Neural cell (in vitro differentiated cells): ENCODE measurements at regions not wholly inside any gene's neighbourhood (a gene's known extent, or its start where the extent isn't known, plus 50 kb on each side); places are given as distances from the start of the nearest gene placed in this dataset.

ENCODE experiments used
- EP300 ChIP-seq: fragments of 450-650 bp; conservative IDR thresholded peaks from 2 replicates; pipeline ENCODE4 v1.6.1; 2014; ENCODE audit warnings: antibody characterized with exemption, mild to moderate bottlenecking, moderate library complexity; ENCODE audit not compliant: poor library complexity, severe bottlenecking
- EZH2 ChIP-seq: fragments of 200-600, 300-800 bp; shearing (Covaris generic), sonication (generic); IDR thresholded peaks from 2 replicates; pipeline ENCODE4 v1.6.1; 2014; ENCODE audit warnings: antibody characterized with exemption, low read length, borderline replicate concordance, mild to moderate bottlenecking; ENCODE audit not compliant: insufficient read depth, poor library complexity, severe bottlenecking
- MXI1 ChIP-seq: fragments of 450-650 bp; conservative IDR thresholded peaks from 2 replicates; pipeline ENCODE4 v1.6.1; 2014; ENCODE audit warnings: antibody characterized with exemption, mild to moderate bottlenecking; ENCODE audit not compliant: poor library complexity, severe bottlenecking
- POLR2AphosphoS5 ChIP-seq: IDR thresholded peaks from 2 replicates; pipeline ENCODE4 v1.6.1; 2012
- TF ChIP-seq, protein P1 (sequence below): fragments of 450-650 bp; IDR thresholded peaks from 2 replicates; pipeline ENCODE4 v1.5.1; 2014; ENCODE audit warnings: antibody characterized with exemption, mild to moderate bottlenecking, moderate library complexity; ENCODE audit not compliant: poor library complexity, severe bottlenecking

DNA sequence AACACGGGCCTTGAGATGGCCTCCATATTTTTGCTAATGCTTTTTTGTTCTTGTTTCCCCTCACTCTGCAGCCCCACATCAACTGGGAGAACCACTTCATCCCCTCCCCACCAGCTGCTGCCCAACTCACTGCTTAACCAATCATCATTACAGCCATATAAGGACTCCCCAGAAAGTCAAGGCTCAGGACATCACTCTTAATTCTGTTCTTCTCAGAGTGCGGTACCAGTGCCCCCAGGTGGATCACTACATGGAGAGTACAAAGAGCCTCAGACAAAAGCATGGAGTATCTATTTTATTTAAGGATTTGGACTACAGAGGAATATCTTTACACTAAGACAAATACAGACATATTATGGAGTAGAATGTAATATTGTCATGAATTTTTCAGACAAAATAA is 340.6 kb downstream of the PAX3 start:
- TF ChIP-seq, protein P1, sequence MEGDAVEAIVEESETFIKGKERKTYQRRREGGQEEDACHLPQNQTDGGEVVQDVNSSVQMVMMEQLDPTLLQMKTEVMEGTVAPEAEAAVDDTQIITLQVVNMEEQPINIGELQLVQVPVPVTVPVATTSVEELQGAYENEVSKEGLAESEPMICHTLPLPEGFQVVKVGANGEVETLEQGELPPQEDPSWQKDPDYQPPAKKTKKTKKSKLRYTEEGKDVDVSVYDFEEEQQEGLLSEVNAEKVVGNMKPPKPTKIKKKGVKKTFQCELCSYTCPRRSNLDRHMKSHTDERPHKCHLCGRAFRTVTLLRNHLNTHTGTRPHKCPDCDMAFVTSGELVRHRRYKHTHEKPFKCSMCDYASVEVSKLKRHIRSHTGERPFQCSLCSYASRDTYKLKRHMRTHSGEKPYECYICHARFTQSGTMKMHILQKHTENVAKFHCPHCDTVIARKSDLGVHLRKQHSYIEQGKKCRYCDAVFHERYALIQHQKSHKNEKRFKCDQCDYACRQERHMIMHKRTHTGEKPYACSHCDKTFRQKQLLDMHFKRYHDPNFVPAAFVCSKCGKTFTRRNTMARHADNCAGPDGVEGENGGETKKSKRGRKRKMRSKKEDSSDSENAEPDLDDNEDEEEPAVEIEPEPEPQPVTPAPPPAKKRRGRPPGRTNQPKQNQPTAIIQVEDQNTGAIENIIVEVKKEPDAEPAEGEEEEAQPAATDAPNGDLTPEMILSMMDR = no peak
- TF ChIP-seq EP300 (no peak), EZH2 (no peak), MXI1 (no peak), POLR2AphosphoS5 (no peak)
